ENCODE measurements at regions not wholly inside any gene's neighbourhood (a gene's known extent, or its start where the extent isn't known, plus 50 kb on each side); places are given as distances from the start of the nearest gene placed in this dataset.
"Not testable (repeated sequence)": the region's sequence is repeated elsewhere in the genome, so short reads cannot be mapped to it uniquely, and the experiment has no call there.

- not testable (repeated sequence) for DNase-seq (ENCODE audit: low read depth in 2 of 2)
Measured at GRCh38 chrX:134045372-134045771, 60.0 kb upstream of the GPC3 start.

- not testable (repeated sequence) for DNase-seq (ENCODE audit: low read depth in 2 of 2)
Measured at GRCh38 chrX:134067107-134067506, 81.7 kb upstream of the GPC3 start.

- DNase-seq (ENCODE audit: low read depth in 2 of 2): not testable (repeated sequence)
Measured at GRCh38 chrX:134071899-134072298, 86.5 kb upstream of the GPC3 start.

- DNase-seq (ENCODE audit: low read depth in 2 of 2): no peak
Measured at GRCh38 chrX:134073341-134073740, 87.9 kb upstream of the GPC3 start.

- no peak for DNase-seq (ENCODE audit: low read depth in 2 of 2)
Measured at GRCh38 chrX:134074151-134074550, 88.8 kb upstream of the GPC3 start.

- no peak for DNase-seq (ENCODE audit: low read depth in 2 of 2)
Measured at GRCh38 chrX:134075894-134076718, 90.7 kb upstream of the GPC3 start.

- no peak for DNase-seq (ENCODE audit: low read depth in 2 of 2)
Measured at GRCh38 chrX:134095366-134095765, 110.0 kb upstream of the GPC3 start.

GRCh38 chrX:134101636-134102035 is 116.2 kb upstream of the GPC3 start:
- no peak for DNase-seq (ENCODE audit: low read depth in 2 of 2)

- no peak for DNase-seq (ENCODE audit: low read depth in 2 of 2)
Measured at GRCh38 chrX:134115270-134115669, 121.7 kb upstream of the CCDC160 start.

- no peak for DNase-seq (ENCODE audit: low read depth in 2 of 2)
Measured at GRCh38 chrX:134137341-134137740, 99.6 kb upstream of the CCDC160 start.

- DNase-seq (ENCODE audit: low read depth in 2 of 2): no peak
Measured at GRCh38 chrX:134139090-134139489, 97.9 kb upstream of the CCDC160 start.

GRCh38 chrX:134144231-134144630 is 92.8 kb upstream of the CCDC160 start:
- no peak for DNase-seq (ENCODE audit: low read depth in 2 of 2)

- no peak for DNase-seq (ENCODE audit: low read depth in 2 of 2)
Measured at GRCh38 chrX:134146493-134146892, 90.5 kb upstream of the CCDC160 start.

GRCh38 chrX:134148172-134148692 is 88.8 kb upstream of the CCDC160 start:
- DNase-seq (ENCODE audit: low read depth in 2 of 2): no peak

GRCh38 chrX:134158821-134159512 is 78.0 kb upstream of the CCDC160 start:
- peak; percentile 3 to 21 for DNase-seq (ENCODE audit: low read depth in 2 of 2)

GRCh38 chrX:134161162-134161561 is 75.8 kb upstream of the CCDC160 start:
- no peak for DNase-seq (ENCODE audit: low read depth in 2 of 2)

- no peak for DNase-seq (ENCODE audit: low read depth in 2 of 2)
Measured at GRCh38 chrX:134162032-134162431, 75.0 kb upstream of the CCDC160 start.

- no peak for DNase-seq (ENCODE audit: low read depth in 2 of 2)
Measured at GRCh38 chrX:134163836-134164235, 73.1 kb upstream of the CCDC160 start.

- no peak for DNase-seq (ENCODE audit: low read depth in 2 of 2)
Measured at GRCh38 chrX:134167591-134168203, 69.3 kb upstream of the CCDC160 start.

GRCh38 chrX:134171661-134172587 is 65.1 kb upstream of the CCDC160 start:
- DNase-seq (ENCODE audit: low read depth in 2 of 2): peak; percentile 27 to 33

- DNase-seq (ENCODE audit: low read depth in 2 of 2): no peak
Measured at GRCh38 chrX:134172588-134173259, 64.3 kb upstream of the CCDC160 start.
